ENCODE measurements at regions not wholly inside any gene's neighbourhood (a gene's known extent, or its start where the extent isn't known, plus 50 kb on each side); places are given as distances from the start of the nearest gene placed in this dataset.
"Not testable (repeated sequence)": the region's sequence is repeated elsewhere in the genome, so short reads cannot be mapped to it uniquely, and the experiment has no call there.

DNA sequence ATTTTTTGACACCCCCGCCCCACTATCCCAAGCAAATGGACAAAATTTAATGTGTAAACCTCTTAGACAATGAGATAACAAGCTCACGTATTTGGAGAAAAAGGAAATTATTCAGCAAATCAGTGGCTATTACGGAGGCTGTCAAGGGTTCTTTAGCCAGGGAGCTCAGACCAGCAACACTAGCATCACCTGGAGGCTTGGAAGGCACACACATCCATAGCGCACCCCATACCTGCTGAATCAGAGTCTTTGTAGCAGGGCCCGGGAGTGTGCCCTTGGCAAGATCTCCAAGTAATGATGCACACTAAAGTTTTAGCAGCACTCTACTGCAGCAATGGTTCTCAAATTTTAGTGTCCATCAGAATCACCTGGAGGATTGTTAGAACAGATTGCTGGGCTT, 223.2 kb upstream of the BTBD3 start:
- no peak overlapping the region for H3K4me3 ChIP-seq (ENCODE audit: low read length)
- TF ChIP-seq, protein P1, sequence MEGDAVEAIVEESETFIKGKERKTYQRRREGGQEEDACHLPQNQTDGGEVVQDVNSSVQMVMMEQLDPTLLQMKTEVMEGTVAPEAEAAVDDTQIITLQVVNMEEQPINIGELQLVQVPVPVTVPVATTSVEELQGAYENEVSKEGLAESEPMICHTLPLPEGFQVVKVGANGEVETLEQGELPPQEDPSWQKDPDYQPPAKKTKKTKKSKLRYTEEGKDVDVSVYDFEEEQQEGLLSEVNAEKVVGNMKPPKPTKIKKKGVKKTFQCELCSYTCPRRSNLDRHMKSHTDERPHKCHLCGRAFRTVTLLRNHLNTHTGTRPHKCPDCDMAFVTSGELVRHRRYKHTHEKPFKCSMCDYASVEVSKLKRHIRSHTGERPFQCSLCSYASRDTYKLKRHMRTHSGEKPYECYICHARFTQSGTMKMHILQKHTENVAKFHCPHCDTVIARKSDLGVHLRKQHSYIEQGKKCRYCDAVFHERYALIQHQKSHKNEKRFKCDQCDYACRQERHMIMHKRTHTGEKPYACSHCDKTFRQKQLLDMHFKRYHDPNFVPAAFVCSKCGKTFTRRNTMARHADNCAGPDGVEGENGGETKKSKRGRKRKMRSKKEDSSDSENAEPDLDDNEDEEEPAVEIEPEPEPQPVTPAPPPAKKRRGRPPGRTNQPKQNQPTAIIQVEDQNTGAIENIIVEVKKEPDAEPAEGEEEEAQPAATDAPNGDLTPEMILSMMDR (conservative IDR thresholded peaks at IDR 0.05; ENCODE audit: low read depth, low read length): no peak
- no peak for DNase-seq (ENCODE audit: low read depth)

DNA sequence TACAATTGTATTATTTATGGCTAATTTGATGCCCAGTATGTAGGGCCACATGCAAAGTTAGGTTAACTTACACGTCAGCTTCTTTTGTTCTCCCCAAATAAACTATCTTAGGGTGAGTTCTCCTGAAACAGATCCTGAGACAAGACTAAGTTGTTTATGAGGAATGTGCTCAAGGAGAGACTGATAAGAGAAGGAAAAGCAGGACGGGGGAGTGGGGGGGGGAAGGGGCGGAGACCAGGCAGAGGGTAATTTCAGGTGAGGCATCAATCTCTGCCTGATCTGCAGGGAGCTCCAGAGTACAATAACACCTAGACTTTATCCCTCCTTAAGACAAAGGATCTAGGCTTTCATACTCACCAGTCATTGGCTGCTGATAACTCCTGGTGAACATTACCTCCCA, 220.6 kb upstream of the BTBD3 start:
- DNase-seq (ENCODE audit: low read depth): no peak
- TF ChIP-seq, protein P1 (conservative IDR thresholded peaks at IDR 0.05; ENCODE audit: low read depth, low read length): no peak
- no peak overlapping the region for H3K4me3 ChIP-seq (ENCODE audit: low read length)

DNA sequence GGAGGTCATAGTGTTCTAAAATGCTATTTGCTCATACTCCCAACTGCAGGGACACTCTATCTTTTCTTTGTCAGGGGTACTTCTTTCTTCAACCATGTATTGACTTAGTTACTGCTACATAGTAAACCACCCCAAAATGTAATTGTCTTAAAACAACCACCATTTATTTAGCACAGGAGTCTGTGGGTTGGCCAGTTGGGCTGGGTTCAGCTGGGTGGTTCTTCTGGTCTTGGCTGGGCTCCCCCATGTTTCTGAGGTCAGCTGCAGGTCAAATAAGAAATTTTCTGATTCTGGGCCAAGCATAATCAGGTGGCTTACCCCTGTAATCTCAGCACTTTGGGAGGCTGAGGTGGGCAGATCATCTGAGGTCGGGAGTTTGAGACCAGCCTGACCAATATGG, 220.0 kb upstream of the BTBD3 start:
- TF ChIP-seq, protein P1 (conservative IDR thresholded peaks at IDR 0.05; ENCODE audit: low read depth, low read length): no peak
- no peak overlapping the region for H3K4me3 ChIP-seq (ENCODE audit: low read length)
- no peak for DNase-seq (ENCODE audit: low read depth)

DNA sequence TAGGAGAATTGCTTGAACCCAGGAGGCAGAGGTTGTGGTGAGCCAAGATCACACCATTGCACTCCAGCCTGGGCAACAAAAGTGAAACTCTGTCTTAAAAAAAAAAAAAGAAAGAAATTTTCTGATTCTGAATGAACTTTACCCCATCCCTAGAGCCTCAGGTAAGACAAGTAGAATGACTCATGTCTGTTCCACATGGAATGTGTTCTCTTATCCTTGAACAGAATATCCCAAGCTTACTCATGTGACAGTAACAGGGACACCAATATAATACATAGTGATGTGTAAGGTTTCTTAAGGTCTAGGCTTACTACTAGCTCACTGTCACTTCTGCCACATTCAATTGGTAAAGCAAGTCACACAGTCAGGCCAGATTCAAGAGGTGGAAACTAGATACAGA, 219.6 kb upstream of the BTBD3 start:
- TF ChIP-seq, protein P1 (conservative IDR thresholded peaks at IDR 0.05; ENCODE audit: low read depth, low read length): no peak
- no peak for DNase-seq (ENCODE audit: low read depth)
- H3K4me3 ChIP-seq (ENCODE audit: low read length): no peak overlapping the region

DNA sequence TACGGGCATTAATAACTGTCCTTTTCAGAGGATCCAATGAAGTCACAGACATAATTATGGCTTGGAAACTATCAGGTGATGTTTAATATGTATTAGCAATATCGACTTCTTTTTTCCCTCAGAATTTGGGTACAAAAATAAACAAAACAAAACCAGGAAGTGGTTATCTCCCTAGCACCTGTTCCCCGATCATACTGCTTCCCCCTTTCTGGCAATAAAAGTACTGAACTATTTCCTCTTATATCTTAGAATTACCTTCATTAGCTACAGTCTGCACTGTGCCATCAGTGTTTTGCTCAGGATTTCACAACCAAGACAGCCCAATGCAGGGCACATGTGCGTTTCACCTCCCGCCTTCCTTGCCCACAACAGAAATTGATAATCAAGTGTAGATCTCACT, 216.9 kb upstream of the BTBD3 start:
- no peak for DNase-seq (ENCODE audit: low read depth)
- TF ChIP-seq, protein P1 (conservative IDR thresholded peaks at IDR 0.05; ENCODE audit: low read depth, low read length): no peak
- H3K4me3 ChIP-seq (ENCODE audit: low read length): no peak overlapping the region

DNA sequence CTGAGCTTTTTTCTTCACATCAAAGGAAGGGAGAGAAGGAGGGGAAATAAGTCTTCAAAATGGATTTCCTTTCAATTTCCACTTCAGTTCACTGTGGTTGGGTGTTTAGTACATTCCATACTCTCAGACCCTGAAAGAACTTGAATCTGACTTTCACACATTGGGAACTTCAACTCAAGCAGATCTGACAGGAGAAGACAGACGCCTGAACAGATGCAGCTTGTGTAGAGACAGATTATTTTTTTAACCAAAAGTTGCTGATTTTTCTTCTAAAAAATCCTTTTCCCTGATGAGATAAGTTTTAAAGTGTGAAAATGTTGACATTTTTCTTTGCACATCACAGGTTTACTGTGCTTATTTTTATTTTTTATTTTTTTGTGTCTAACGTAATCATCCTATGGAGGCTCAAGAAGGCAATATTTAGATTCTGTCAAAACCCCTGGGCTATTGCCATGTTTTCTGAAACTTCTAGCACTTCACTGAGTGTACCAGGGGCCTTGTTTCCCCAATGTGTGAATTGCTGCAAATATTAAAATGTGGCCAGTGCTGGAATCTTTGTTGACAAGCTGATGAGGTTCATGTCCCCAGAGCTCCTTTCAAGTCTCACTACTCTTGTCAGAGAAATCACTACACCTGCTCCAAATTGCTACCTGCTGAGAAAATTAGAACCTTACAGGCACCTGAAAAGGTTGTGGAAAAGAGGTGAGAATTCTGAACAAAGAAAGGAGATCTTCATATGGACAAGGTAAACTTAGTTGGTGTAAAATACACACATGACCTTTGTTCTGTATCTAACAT, 214.8 kb upstream of the BTBD3 start:
- TF ChIP-seq, protein P1 (conservative IDR thresholded peaks at IDR 0.05; ENCODE audit: low read depth, low read length): no peak
- no peak overlapping the region for H3K4me3 ChIP-seq (ENCODE audit: low read length)
- no peak for DNase-seq (ENCODE audit: low read depth)

DNA sequence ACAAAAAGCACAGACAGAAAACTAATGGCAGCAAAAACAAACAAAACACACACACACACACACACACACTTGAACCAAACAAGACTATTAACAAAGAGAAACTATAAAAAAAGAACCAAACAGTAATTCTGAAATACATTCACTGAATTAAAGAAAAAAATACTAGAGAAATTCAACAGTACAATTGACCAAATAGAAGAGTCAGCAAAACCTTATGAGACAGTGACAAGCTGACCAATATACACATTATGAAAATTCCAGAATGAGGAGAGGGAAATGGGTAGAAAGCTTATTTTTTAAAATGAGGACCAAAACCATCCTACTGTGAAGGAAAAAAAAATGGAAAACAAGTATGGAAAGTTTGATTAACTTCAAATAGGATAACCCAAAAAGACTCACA, 212.2 kb upstream of the BTBD3 start:
- TF ChIP-seq, protein P1 (conservative IDR thresholded peaks at IDR 0.05; ENCODE audit: low read depth, low read length): no peak
- DNase-seq (ENCODE audit: low read depth): no peak
- H3K4me3 ChIP-seq (ENCODE audit: low read length): no peak overlapping the region

DNA sequence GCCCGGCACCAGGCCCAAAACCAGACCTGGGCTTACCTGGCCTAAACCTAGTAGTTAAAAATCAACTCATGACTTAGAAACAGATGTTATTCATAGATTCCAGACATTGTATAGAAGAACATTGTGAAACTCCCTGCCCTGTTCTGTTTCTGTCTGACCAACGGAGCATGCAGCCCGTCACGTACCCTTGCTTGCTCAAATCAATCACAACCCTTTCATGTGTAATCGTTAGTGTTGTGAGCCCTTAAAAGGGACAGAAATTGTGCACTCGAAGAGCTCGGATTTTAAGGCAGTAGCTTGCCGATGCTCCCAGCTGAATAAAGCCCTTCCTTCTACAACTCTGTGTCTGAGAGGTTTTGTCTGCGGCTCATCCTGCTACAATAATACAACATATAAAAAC, 209.5 kb upstream of the BTBD3 start:
- not testable (repeated sequence) for H3K4me3 ChIP-seq (ENCODE audit: low read length); DNase-seq (ENCODE audit: low read depth)
